ENCODE measurements at regions not wholly inside any gene's neighbourhood (a gene's known extent, or its start where the extent isn't known, plus 50 kb on each side); places are given as distances from the start of the nearest gene placed in this dataset.

GRCh38 chr2:3125001-3125760 lies 252.4 kb downstream of the EIPR1 start:
- Histone ChIP-seq H3K4me1 (ENCODE audit: insufficient read depth, poor library complexity, severe bottlenecking) (no peaks in the 10 kb centered on the region), H3K27ac (ENCODE audit: poor library complexity, severe bottlenecking) (no peak overlapping the region), H3K4me3 (ENCODE audit: severe bottlenecking) (no peak overlapping the region), H3K9me3 (ENCODE audit: severe bottlenecking) (no peaks in the 10 kb centered on the region), H3K36me3 (ENCODE audit: low read depth) (no peaks in the 10 kb centered on the region), H3K27me3 (ENCODE audit: insufficient read depth, poor library complexity, severe bottlenecking) (no peaks in the 10 kb centered on the region)
- ATAC-seq (ENCODE audit: low read depth) (no peak), DNase-seq (ENCODE audit: low spot score) (peak; percentile 7)
- TF ChIP-seq, protein P1, sequence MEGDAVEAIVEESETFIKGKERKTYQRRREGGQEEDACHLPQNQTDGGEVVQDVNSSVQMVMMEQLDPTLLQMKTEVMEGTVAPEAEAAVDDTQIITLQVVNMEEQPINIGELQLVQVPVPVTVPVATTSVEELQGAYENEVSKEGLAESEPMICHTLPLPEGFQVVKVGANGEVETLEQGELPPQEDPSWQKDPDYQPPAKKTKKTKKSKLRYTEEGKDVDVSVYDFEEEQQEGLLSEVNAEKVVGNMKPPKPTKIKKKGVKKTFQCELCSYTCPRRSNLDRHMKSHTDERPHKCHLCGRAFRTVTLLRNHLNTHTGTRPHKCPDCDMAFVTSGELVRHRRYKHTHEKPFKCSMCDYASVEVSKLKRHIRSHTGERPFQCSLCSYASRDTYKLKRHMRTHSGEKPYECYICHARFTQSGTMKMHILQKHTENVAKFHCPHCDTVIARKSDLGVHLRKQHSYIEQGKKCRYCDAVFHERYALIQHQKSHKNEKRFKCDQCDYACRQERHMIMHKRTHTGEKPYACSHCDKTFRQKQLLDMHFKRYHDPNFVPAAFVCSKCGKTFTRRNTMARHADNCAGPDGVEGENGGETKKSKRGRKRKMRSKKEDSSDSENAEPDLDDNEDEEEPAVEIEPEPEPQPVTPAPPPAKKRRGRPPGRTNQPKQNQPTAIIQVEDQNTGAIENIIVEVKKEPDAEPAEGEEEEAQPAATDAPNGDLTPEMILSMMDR (IDR thresholded peaks at IDR 0.05; ENCODE audit: poor library complexity, severe bottlenecking) = no peak

- Histone ChIP-seq H3K4me3 (ENCODE audit: severe bottlenecking) (no peak overlapping the region), H3K36me3 (ENCODE audit: low read depth) (no peaks in the 10 kb centered on the region), H3K9me3 (ENCODE audit: severe bottlenecking) (no peaks in the 10 kb centered on the region), H3K27ac (ENCODE audit: poor library complexity, severe bottlenecking) (no peak overlapping the region), H3K4me1 (ENCODE audit: insufficient read depth, poor library complexity, severe bottlenecking) (no peaks in the 10 kb centered on the region), H3K27me3 (ENCODE audit: insufficient read depth, poor library complexity, severe bottlenecking) (no peaks in the 10 kb centered on the region)
- no peak for DNase-seq (ENCODE audit: low spot score)
- TF ChIP-seq, protein P1 (IDR thresholded peaks at IDR 0.05; ENCODE audit: poor library complexity, severe bottlenecking) = no peak
- ATAC-seq (ENCODE audit: low read depth) = no peak
Observed at GRCh38 chr2:3122525-3122924, 255.1 kb downstream of the EIPR1 start.

DNA sequence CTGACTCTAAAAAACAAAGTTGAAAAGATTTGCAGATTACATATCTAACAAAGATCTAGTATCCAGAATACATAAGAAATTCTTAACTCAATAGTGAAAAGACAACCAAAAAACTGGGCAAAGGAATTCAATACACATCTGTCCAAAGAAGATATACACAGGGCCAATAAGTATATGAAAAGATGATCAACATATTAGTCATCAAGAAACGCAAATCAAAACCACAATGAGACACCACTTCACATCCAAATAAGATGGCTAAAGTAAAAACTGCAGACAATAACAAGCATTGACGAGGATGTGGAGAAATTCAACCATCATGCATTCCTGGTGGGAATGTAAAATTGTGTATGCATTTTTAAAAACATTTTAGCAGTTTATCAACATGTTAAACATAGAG lies 256.0 kb downstream of the EIPR1 start:
- TF ChIP-seq, protein P1 (IDR thresholded peaks at IDR 0.05; ENCODE audit: poor library complexity, severe bottlenecking) = no peak
- Histone ChIP-seq H3K9me3 (ENCODE audit: severe bottlenecking) (no peaks in the 10 kb centered on the region), H3K4me3 (ENCODE audit: severe bottlenecking) (no peak overlapping the region), H3K27ac (ENCODE audit: poor library complexity, severe bottlenecking) (no peak overlapping the region), H3K36me3 (ENCODE audit: low read depth) (no peaks in the 10 kb centered on the region), H3K4me1 (ENCODE audit: insufficient read depth, poor library complexity, severe bottlenecking) (no peaks in the 10 kb centered on the region), H3K27me3 (ENCODE audit: insufficient read depth, poor library complexity, severe bottlenecking) (no peaks in the 10 kb centered on the region)
- DNase-seq (ENCODE audit: low spot score) (no peak), ATAC-seq (ENCODE audit: low read depth) (peak; percentile 48; the same call in 1 of the 3 replicates)

DNA sequence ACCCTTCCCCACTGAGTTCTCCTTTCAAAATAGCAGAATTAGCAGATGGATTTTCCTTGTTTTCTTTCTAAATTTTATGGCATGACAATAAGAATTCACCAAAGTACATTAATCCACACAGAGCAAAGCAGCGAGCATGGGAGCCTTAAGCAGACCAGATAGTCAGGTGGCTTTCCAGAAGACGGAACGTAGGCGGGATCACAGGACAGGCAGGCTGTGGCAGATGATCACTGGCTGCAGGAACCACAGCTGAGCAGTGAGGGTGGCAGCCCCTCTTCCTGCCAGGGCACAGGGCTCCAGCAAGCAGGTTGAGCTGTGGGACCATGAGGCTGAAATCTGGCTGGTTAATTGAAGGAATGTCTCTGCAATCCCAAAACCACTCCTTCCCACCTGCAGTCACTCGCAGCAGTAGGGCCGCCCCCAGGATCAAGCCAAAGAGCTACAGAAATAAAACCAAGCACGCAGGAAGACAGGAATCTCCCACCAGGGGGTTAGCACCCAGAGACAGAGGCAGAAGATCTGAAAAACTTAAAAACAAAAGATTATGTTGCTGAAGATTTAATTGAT lies 259.9 kb downstream of the EIPR1 start:
- no peaks in the 10 kb centered on the region for H3K4me1 ChIP-seq (ENCODE audit: insufficient read depth, poor library complexity, severe bottlenecking)

More for the DNA sequence above, 259.9 kb downstream of the EIPR1 start:
- no peak overlapping the region for H3K27ac ChIP-seq (ENCODE audit: poor library complexity, severe bottlenecking)
- no peaks in the 10 kb centered on the region for H3K36me3 ChIP-seq (ENCODE audit: low read depth)
- TF ChIP-seq, protein P1 (IDR thresholded peaks at IDR 0.05; ENCODE audit: poor library complexity, severe bottlenecking) = no peak
- no peak overlapping the region for H3K4me3 ChIP-seq (ENCODE audit: severe bottlenecking)
- no peaks in the 10 kb centered on the region for H3K9me3 ChIP-seq (ENCODE audit: severe bottlenecking)
- DNase-seq (ENCODE audit: low spot score) (peak; percentile 15), ATAC-seq (ENCODE audit: low read depth) (no peak)
- no peaks in the 10 kb centered on the region for H3K27me3 ChIP-seq (ENCODE audit: insufficient read depth, poor library complexity, severe bottlenecking)

Data from RWPE2 (cell line).